ENCODE measurements at regions not wholly inside any gene's neighbourhood (a gene's known extent, or its start where the extent isn't known, plus 50 kb on each side); places are given as distances from the start of the nearest gene placed in this dataset.

DNA sequence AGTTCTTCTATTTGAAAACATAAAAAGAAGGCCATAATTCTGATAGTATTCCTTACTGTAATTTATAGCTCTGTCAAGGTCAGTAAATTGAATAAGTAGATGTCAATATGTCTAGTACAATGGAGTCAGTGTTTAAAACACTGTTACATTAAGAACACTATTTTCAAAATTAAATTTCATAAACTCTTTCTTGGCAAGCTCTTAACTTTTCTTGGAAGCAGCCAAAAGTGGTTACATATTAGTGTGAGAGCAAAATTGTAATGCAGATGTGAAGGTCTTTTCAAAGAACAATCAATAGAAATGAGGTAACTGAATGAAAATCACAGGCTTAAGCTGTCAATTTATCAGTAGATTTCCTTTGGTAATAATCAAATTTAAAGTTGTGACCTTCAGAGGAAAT, 722.4 kb upstream of the NOVA1 start:
- TF ChIP-seq CTCF (IDR thresholded peaks at IDR 0.05; ENCODE audit: insufficient read depth, low read length, poor library complexity, severe bottlenecking) = no peak
- TF ChIP-seq EZH2phosphoT487 (conservative IDR thresholded peaks at IDR 0.05; ENCODE audit: low read length) = no peak

All from SU-DHL-6 (cell line).